Fibroblast of lung (primary cell): ENCODE measurements at regions not wholly inside any gene's neighbourhood (a gene's known extent, or its start where the extent isn't known, plus 50 kb on each side); places are given as distances from the start of the nearest gene placed in this dataset.

ENCODE experiments used
- DNase-seq, 2 donors: peaks; one replicate each; pipeline versions ENCODE4 v3.0.0 to v3.0.0-alpha.2; 2010; ENCODE audit warnings: low read depth in 2 of 2
- H2AFZ ChIP-seq: 2 replicates; pipeline ENCODE4 v1.5.1; 2012; ENCODE audit warnings: low read length, control low read depth, inconsistent platforms
- H3K27ac ChIP-seq: 2 replicates; pipeline ENCODE4 v1.5.1; 2011; ENCODE audit warnings: low read length, control low read depth; ENCODE audit not compliant: insufficient read depth
- H3K27me3 ChIP-seq: 2 replicates; pipeline ENCODE4 v1.5.1; 2011; ENCODE audit warnings: mild to moderate bottlenecking, low read length; ENCODE audit not compliant: control insufficient read depth, insufficient read depth
- H3K36me3 ChIP-seq: 2 replicates; pipeline ENCODE4 v1.5.1; 2011; ENCODE audit warnings: low read length; ENCODE audit not compliant: control insufficient read depth, insufficient read depth
- H3K4me1 ChIP-seq: 2 replicates; pipeline ENCODE4 v1.5.1; 2011; ENCODE audit warnings: low read length; ENCODE audit not compliant: control insufficient read depth, insufficient read depth; ENCODE audit errors: extremely low read depth
- H3K4me2 ChIP-seq: 2 replicates; pipeline ENCODE4 v1.5.1; 2011; ENCODE audit warnings: low read length, control low read depth; ENCODE audit not compliant: insufficient read depth; ENCODE audit errors: extremely low read depth
- H3K4me3 ChIP-seq, 4 experiments: fragments of 200-600 bp in 1 of 4; sonication (generic) in 1 of 4; replicated peaks in 1 of 4; 2 replicates each; pipeline ENCODE4 v1.5.1; 2011 to 2016; ENCODE audit warnings: low read length in 4 of 4, low read depth in 3 of 4, mild to moderate bottlenecking in 3 of 4, control low read depth in 2 of 4, inconsistent platforms in 1 of 4, mixed read lengths in 1 of 4; ENCODE audit not compliant: insufficient read depth in 1 of 4; ENCODE audit errors: control extremely low read depth in 1 of 4
- H3K79me2 ChIP-seq: 2 replicates; pipeline ENCODE4 v1.5.1; 2012; ENCODE audit warnings: mild to moderate bottlenecking, low read length, inconsistent platforms; ENCODE audit not compliant: control insufficient read depth, insufficient read depth
- H3K9ac ChIP-seq: 2 replicates; pipeline ENCODE4 v1.5.1; 2011; ENCODE audit warnings: mild to moderate bottlenecking, low read length, control low read depth; ENCODE audit not compliant: insufficient read depth
- H3K9me3 ChIP-seq: 2 replicates; pipeline ENCODE4 v1.5.1; 2012; ENCODE audit warnings: low read depth, low read length; ENCODE audit not compliant: control insufficient read depth, insufficient read depth
- H4K20me1 ChIP-seq: 2 replicates; pipeline ENCODE4 v1.5.1; 2011; ENCODE audit warnings: low read length; ENCODE audit not compliant: control insufficient read depth, insufficient read depth; ENCODE audit errors: extremely low read depth
- CTCF ChIP-seq, 2 donors: IDR thresholded peaks in 1 of 2; conservative IDR thresholded peaks in 1 of 2; 1 replicate in 1 of 2; 2 replicates in 1 of 2; pipeline ENCODE4 v1.5.1; 2011 to 2012; ENCODE audit warnings: low read length in 2 of 2, control low read depth in 1 of 2, inconsistent platforms in 1 of 2, low read depth in 1 of 2, mild to moderate bottlenecking in 1 of 2
- EZH2 ChIP-seq: IDR thresholded peaks from 2 replicates; pipeline ENCODE4 v1.5.1; 2012; ENCODE audit warnings: low read length, control low read depth, mild to moderate bottlenecking; ENCODE audit errors: missing control alignments

DNA sequence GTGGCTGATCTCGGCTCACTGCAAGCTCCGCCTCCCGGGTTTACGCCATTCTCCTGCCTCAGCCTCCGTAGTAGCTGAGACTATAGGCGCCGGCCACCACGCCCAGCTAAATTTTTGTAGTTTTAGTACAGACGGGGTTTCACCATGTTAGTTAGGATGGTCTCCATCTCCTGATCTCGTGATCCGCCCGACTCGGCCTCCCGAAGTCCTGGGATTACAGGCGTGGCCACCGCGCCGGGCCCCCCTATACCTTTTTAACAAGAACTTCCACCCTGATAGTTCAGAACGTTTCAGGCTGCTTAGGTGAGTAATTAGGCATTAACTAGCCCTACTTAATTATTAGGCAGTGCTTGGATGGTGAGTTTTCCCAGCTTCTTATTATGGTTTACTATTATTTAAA lies 552.5 kb downstream of the BCKDHB start:
- no peaks in the 10 kb centered on the region for H3K79me2 ChIP-seq
- no peak overlapping the region for H3K4me3 ChIP-seq
- H3K9me3 ChIP-seq: no peaks in the 10 kb centered on the region
- H3K36me3 ChIP-seq: no peaks in the 10 kb centered on the region
- no peaks in the 10 kb centered on the region for H4K20me1 ChIP-seq
- H3K9ac ChIP-seq: no peak overlapping the region
- DNase-seq: no peak
- no peak overlapping the region for H3K27ac ChIP-seq
- no peaks in the 10 kb centered on the region for H3K27me3 ChIP-seq
- H2AFZ ChIP-seq: no peak overlapping the region
- H3K4me1 ChIP-seq: no peaks in the 10 kb centered on the region
- H3K4me2 ChIP-seq: no peak overlapping the region
- no peak for TF ChIP-seq EZH2
- TF ChIP-seq CTCF (conservative IDR thresholded peaks at IDR 0.05 in 1 of 2, IDR thresholded peaks at IDR 0.05 in 1 of 2; ENCODE audit: low read depth in 1 of 2, low read length in 2 of 2): no peak

DNA sequence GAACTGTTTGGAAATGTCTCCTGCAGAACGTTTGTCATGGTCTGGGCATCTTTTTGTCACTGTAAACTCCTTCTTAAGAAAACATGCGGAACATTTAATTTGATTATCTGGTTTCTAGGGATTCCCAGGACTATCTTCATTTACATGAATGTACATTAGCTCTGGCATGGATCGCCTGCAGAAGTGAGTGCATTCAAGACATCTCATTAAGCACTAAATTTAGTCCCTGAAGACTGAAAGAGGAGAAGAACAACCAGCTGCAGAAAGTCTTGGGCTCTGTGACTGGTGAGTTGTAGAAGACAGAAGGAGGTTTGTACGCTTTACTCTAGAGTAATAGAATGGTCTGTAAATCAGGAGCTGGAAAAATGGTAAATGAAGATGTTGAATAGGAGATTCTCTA lies 540.7 kb downstream of the BCKDHB start:
- no peak for TF ChIP-seq CTCF (conservative IDR thresholded peaks at IDR 0.05 in 1 of 2, IDR thresholded peaks at IDR 0.05 in 1 of 2; ENCODE audit: low read depth in 1 of 2, low read length in 2 of 2)
- Histone ChIP-seq H3K9me3 (no peaks in the 10 kb centered on the region), H3K4me2 (no peak overlapping the region), H3K36me3 (no peaks in the 10 kb centered on the region), H3K9ac (no peak overlapping the region), H2AFZ (no peak overlapping the region), H3K27ac (no peak overlapping the region), H4K20me1 (no peaks in the 10 kb centered on the region), H3K4me3 (no peak overlapping the region), H3K4me1 (no peaks in the 10 kb centered on the region), H3K27me3 (no peaks in the 10 kb centered on the region), H3K79me2 (no peaks in the 10 kb centered on the region)
- no peak for DNase-seq

DNA sequence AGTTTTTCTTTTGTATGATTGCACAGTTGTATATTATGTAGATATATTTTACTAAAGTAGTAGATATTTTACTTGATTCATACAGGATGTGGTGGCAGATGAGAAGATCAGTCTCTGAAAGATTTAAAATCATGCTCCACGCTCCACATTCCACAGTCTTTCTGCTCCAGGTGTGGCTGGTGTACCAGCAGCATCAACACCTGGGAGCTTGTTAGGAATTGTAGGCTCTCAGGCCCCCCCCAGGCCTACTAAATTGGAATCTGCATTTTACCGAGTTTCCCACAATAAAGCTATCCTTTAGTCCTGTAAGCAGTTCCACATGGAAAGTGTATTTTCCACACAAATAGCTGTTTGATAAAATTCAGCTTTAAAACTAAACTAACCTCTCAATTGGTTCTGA lies 537.4 kb downstream of the BCKDHB start:
- no peak overlapping the region for H3K4me2 ChIP-seq
- TF ChIP-seq EZH2 (no peak), CTCF (conservative IDR thresholded peaks at IDR 0.05 in 1 of 2, IDR thresholded peaks at IDR 0.05 in 1 of 2; ENCODE audit: low read depth in 1 of 2, low read length in 2 of 2) (no peak)
- no peaks in the 10 kb centered on the region for H4K20me1 ChIP-seq
- no peak overlapping the region for H3K9ac ChIP-seq
- no peaks in the 10 kb centered on the region for H3K36me3 ChIP-seq
- H3K27ac ChIP-seq: no peak overlapping the region
- H3K27me3 ChIP-seq: no peaks in the 10 kb centered on the region
- H3K9me3 ChIP-seq: no peaks in the 10 kb centered on the region
- no peaks in the 10 kb centered on the region for H3K79me2 ChIP-seq
- peaks cover 5% of the 10 kb centered on the region for H3K4me1 ChIP-seq
- no peak for DNase-seq
- no peak overlapping the region for H2AFZ ChIP-seq
- H3K4me3 ChIP-seq: no peak overlapping the region
